GM21528 (cell line): ENCODE measurements at regions not wholly inside any gene's neighbourhood (a gene's known extent, or its start where the extent isn't known, plus 50 kb on each side); places are given as distances from the start of the nearest gene placed in this dataset.
"Not testable (repeated sequence)": the region's sequence is repeated elsewhere in the genome, so short reads cannot be mapped to it uniquely, and the experiment has no call there.

Experiments
- ATAC-seq: cut with Tn5 transposase; IDR thresholded peaks from one replicate; pipeline ENCODE4 v1.9.1; 2021; ENCODE audit warnings: mild to moderate bottlenecking, moderate library complexity; ENCODE audit not compliant: unreplicated experiment, low FRiP score

- no peak for ATAC-seq
Measured at GRCh38 chr13:75996582-75996981, 360.5 kb downstream of the LMO7 start.

GRCh38 chr13:75995966-75996365, 359.8 kb downstream of the LMO7 start:
- ATAC-seq = no peak

- ATAC-seq = no peak
Measured at GRCh38 chr13:75993823-75994222, 357.7 kb downstream of the LMO7 start.

GRCh38 chr13:75993241-75993640, 357.1 kb downstream of the LMO7 start:
- ATAC-seq = no peak

GRCh38 chr13:75986818-75987217, 350.7 kb downstream of the LMO7 start:
- peak; percentile 98 for ATAC-seq

GRCh38 chr13:75985132-75985531, 349.0 kb downstream of the LMO7 start:
- ATAC-seq = no peak

- ATAC-seq = no peak
Measured at GRCh38 chr13:75978818-75979217, 342.7 kb downstream of the LMO7 start.

- ATAC-seq = no peak
Measured at GRCh38 chr13:75968103-75968838, 332.1 kb downstream of the LMO7 start.

GRCh38 chr13:75963302-75963701, 327.2 kb downstream of the LMO7 start:
- no peak for ATAC-seq

- no peak for ATAC-seq
Measured at GRCh38 chr13:75961911-75962310, 325.8 kb downstream of the LMO7 start.

- peak; percentile 91 for ATAC-seq
Measured at GRCh38 chr13:75960538-75960994, 324.4 kb downstream of the LMO7 start.

GRCh38 chr13:75959861-75960481, 323.8 kb downstream of the LMO7 start:
- ATAC-seq = no peak

GRCh38 chr13:75953589-75953988, 317.5 kb downstream of the LMO7 start:
- ATAC-seq = not testable (repeated sequence)

- ATAC-seq = no peak
Measured at GRCh38 chr13:75947448-75947847, 311.3 kb downstream of the LMO7 start.

GRCh38 chr13:75946536-75947284, 310.6 kb downstream of the LMO7 start:
- ATAC-seq = no peak

- ATAC-seq = no peak
Measured at GRCh38 chr13:75945841-75946482, 309.8 kb downstream of the LMO7 start.

- ATAC-seq = no peak
Measured at GRCh38 chr13:75938811-75939560, 302.9 kb downstream of the LMO7 start.

- ATAC-seq = no peak
Measured at GRCh38 chr13:75936791-75937190, 300.7 kb downstream of the LMO7 start.

GRCh38 chr13:75935805-75936204, 299.7 kb downstream of the LMO7 start:
- ATAC-seq = no peak

GRCh38 chr13:75934889-75935288, 298.8 kb downstream of the LMO7 start:
- ATAC-seq = no peak
